Calu3 (cell line): ENCODE measurements at regions not wholly inside any gene's neighbourhood (a gene's known extent, or its start where the extent isn't known, plus 50 kb on each side); places are given as distances from the start of the nearest gene placed in this dataset.

Experiments used
- BruUV-seq: library from RNA; stranded (reverse); fragments of 400-500 nt; replicated peaks from 2 replicates; lab custom pipeline; 2021; lab: Mats Ljungman, UMichigan
- CTCF ChIA-PET: fragments of 300-600 bp; sonication (Branson Sonifier 250); formaldehyde crosslinking; loops from one replicate; lab custom pipeline; 2022; ENCODE audit warnings: antibody characterized with exemption; lab: Charles Lee
- DNase-seq: peaks from one replicate; pipeline ENCODE4 v3.0.0; 2022
- H3K27ac Mint-ChIP-seq: one replicate; pipeline ENCODE4 v1.8.0; 2022; ENCODE audit warnings: mixed read lengths; ENCODE audit not compliant: unreplicated experiment
- H3K27me3 Mint-ChIP-seq: one replicate; pipeline ENCODE4 v1.8.0; 2022; ENCODE audit warnings: mixed read lengths; ENCODE audit not compliant: unreplicated experiment
- H3K36me3 Mint-ChIP-seq: one replicate; pipeline ENCODE4 v1.8.0; 2022; ENCODE audit warnings: mild to moderate bottlenecking, moderate library complexity, mixed read lengths; ENCODE audit not compliant: insufficient read depth, unreplicated experiment
- H3K4me1 Mint-ChIP-seq: one replicate; pipeline ENCODE4 v1.8.0; 2022; ENCODE audit warnings: mild to moderate bottlenecking, low read depth, mixed read lengths; ENCODE audit not compliant: unreplicated experiment
- H3K4me3 Mint-ChIP-seq: one replicate; pipeline ENCODE4 v1.8.0; 2022; ENCODE audit warnings: mild to moderate bottlenecking, low read depth, moderate library complexity, mixed read lengths; ENCODE audit not compliant: unreplicated experiment
- H3K9me3 Mint-ChIP-seq: one replicate; pipeline ENCODE4 v1.8.0; 2022; ENCODE audit warnings: low read depth, mixed read lengths; ENCODE audit not compliant: unreplicated experiment
- intact Hi-C: fragments of 100-400 bp; cut with micrococcal nuclease; formaldehyde crosslinking; loops from one replicate; pipeline ENCODE4 v1.10.0; 2022; ENCODE audit not compliant: unreplicated experiment
- TF ChIP-seq, protein P1 (sequence below): fragments of 200-600 bp; IDR thresholded peaks from one replicate; pipeline ENCODE4 v1.8.0; 2022; ENCODE audit warnings: antibody characterized with exemption; ENCODE audit not compliant: unreplicated experiment

DNA sequence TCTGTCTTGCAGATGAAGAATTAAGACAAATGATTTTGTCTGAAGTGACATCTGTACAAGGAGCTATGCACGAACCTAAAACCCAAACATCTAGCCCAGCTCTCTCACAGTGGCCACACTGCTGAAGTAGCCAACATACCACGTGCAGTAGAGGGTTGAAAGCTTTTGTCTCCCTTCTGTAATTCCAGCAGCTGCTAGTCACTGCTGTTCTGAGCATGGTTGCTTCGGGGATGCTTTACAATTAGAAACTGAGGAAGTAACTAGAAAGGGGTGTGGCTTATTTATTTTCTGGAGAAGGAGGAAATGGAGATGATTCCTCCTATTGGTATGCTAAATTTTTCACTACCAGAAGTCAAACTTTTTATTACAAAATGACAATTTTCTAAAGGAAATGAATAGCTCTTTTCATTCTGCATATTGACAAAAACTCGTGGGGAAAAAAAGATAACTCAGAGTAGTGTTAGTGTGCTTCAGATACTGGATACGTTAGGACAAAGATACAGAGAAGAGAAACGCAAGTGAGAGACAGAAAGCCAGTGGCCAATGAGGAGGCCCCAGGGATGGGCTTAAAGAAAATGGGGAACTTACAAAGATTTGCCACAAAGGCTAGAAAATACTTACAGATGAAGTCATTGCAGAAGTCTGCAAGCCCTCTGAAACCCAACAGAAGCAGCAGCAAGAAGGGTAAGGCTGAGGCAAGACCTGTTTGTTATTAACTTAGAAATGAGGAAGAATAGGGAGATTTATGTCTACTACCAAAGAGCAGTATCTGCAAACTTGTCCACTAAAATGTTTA is 192.7 kb upstream of the MIR17HG start:
- TF ChIP-seq, protein P1, sequence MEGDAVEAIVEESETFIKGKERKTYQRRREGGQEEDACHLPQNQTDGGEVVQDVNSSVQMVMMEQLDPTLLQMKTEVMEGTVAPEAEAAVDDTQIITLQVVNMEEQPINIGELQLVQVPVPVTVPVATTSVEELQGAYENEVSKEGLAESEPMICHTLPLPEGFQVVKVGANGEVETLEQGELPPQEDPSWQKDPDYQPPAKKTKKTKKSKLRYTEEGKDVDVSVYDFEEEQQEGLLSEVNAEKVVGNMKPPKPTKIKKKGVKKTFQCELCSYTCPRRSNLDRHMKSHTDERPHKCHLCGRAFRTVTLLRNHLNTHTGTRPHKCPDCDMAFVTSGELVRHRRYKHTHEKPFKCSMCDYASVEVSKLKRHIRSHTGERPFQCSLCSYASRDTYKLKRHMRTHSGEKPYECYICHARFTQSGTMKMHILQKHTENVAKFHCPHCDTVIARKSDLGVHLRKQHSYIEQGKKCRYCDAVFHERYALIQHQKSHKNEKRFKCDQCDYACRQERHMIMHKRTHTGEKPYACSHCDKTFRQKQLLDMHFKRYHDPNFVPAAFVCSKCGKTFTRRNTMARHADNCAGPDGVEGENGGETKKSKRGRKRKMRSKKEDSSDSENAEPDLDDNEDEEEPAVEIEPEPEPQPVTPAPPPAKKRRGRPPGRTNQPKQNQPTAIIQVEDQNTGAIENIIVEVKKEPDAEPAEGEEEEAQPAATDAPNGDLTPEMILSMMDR = no peak
- CTCF ChIA-PET = interaction anchor here (0.6 kb wide), 1 partner anchor 18 kb away, joined by 4 read pairs; no protein-coding TSS in a partner anchor
- no peak for DNase-seq
- Mint-ChIP-seq H3K4me3 (peak overlapping the region; percentile 50), H3K36me3 (no peaks in the 10 kb centered on the region), H3K27me3 (no peaks in the 10 kb centered on the region), H3K27ac (peak overlapping the region; percentile 79), H3K9me3 (no peaks in the 10 kb centered on the region), H3K4me1 (peaks cover 9% of the 10 kb centered on the region)
- no TSS peak for BruUV-seq
- intact Hi-C loops = loop anchor here (1.0 kb wide), 1 partner anchor 19 kb away; no protein-coding TSS in a partner anchor

DNA sequence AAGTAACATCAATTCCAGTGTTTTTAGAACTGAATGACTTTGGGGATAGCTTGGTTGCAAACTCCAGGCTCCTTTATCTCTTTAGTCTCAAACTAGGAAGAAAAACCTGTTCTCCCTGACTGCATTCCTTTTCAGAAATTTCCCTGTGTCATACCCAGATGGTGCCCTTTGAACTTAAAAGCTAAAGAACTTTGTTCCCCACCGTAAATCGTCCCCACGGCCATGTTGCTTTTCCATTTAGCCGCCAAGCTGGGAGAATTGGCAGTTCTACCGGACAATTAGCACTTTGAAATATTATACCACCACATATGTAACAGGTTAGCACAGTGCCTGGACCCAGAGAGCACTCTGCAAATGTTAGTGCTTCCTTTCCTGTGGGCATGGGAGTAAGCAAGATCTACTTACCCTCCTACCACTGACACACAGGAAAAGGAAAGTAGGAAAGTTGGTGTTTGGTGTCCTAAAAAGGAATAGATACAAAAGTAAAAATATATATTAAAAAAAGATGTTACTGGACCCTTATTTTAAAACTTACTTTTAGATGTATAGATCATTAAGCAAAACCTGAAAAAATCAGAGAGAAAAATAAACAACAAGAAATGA is 191.9 kb upstream of the MIR17HG start:
- no peaks in the 10 kb centered on the region for H3K36me3 Mint-ChIP-seq
- peak overlapping the region; percentile 50 for H3K4me3 Mint-ChIP-seq
- intact Hi-C loops = loop anchor here (1.0 to 2.0 kb wide), 2 partner anchors 20 to 81 kb away; no protein-coding TSS in a partner anchor
- TF ChIP-seq, protein P1 = no peak
- no peaks in the 10 kb centered on the region for H3K9me3 Mint-ChIP-seq
- peak overlapping the region; percentile 79 for H3K27ac Mint-ChIP-seq
- DNase-seq = peak; percentile 13
- CTCF ChIA-PET = no interaction called here
- H3K27me3 Mint-ChIP-seq = no peaks in the 10 kb centered on the region
- BruUV-seq = no TSS peak
- H3K4me1 Mint-ChIP-seq = peaks cover 9% of the 10 kb centered on the region

GRCh38 chr13:91157273-91158016 is 190.0 kb upstream of the MIR17HG start:
- no peak for DNase-seq
- TF ChIP-seq, protein P1 = no peak
- CTCF ChIA-PET = no interaction called here
- Mint-ChIP-seq H3K4me1 (peaks cover 9% of the 10 kb centered on the region), H3K4me3 (no peak overlapping the region), H3K9me3 (no peaks in the 10 kb centered on the region), H3K36me3 (no peaks in the 10 kb centered on the region), H3K27ac (no peak overlapping the region), H3K27me3 (no peaks in the 10 kb centered on the region)
- BruUV-seq = no TSS peak
- intact Hi-C loops = loop anchor here (1.0 to 2.0 kb wide), 2 partner anchors 23 to 83 kb away; no protein-coding TSS in a partner anchor

GRCh38 chr13:91158017-91158395 is 189.5 kb upstream of the MIR17HG start:
- CTCF ChIA-PET = no interaction called here
- intact Hi-C loops = loop anchor here (1.0 kb wide), 1 partner anchor 24 kb away; no protein-coding TSS in a partner anchor
- no peaks in the 10 kb centered on the region for H3K27me3 Mint-ChIP-seq
- no peaks in the 10 kb centered on the region for H3K36me3 Mint-ChIP-seq
- peaks cover 9% of the 10 kb centered on the region for H3K4me1 Mint-ChIP-seq
- H3K4me3 Mint-ChIP-seq = no peak overlapping the region
- H3K9me3 Mint-ChIP-seq = no peaks in the 10 kb centered on the region
- no peak for DNase-seq
- BruUV-seq = no TSS peak
- H3K27ac Mint-ChIP-seq = no peak overlapping the region
- TF ChIP-seq, protein P1 = no peak
